Right lobe of liver (tissue), 6 donors: ENCODE measurements at regions not wholly inside any gene's neighbourhood (a gene's known extent, or its start where the extent isn't known, plus 50 kb on each side); places are given as distances from the start of the nearest gene placed in this dataset.
A peak's percentile ranks its signal among the peaks of the same experiment; 100 is the strongest.

ENCODE experiments used
- ATAC-seq, 4 donors: fragments of 200-7000 bp; cut with Tn5 transposase; one replicate each; pipeline ENCODE4 v1.9.1; 2020; ENCODE audit warnings: mild to moderate bottlenecking in 4 of 4, moderate library complexity in 4 of 4
- DNase-seq, 3 donors: peaks; one replicate each; pipeline ENCODE4 v3.0.0-alpha.2; 2020
- H3K27ac ChIP-seq, 3 donors: fragments of 200-600 bp; one replicate each; pipeline ENCODE4 v1.8.0; 2022
- H3K27me3 ChIP-seq, 2 donors: fragments of 200-600 bp; one replicate each; pipeline ENCODE4 v1.8.0; 2022
- H3K36me3 ChIP-seq, 4 donors: fragments of 200-600 bp; sonication (generic) in 1 of 4; one replicate each; pipeline versions ENCODE4 v1.5.1 to v1.8.0; 2017 to 2022; ENCODE audit warnings: control low read depth in 1 of 4
- H3K4me1 ChIP-seq, 4 donors: fragments of 200-600 bp; sonication (generic) in 1 of 4; one replicate each; pipeline versions ENCODE4 v1.5.1 to v1.8.0; 2017 to 2022; ENCODE audit warnings: control low read depth in 1 of 4
- H3K4me3 ChIP-seq, 3 donors: fragments of 200-600 bp; one replicate each; pipeline ENCODE4 v1.8.0; 2022
- H3K9me3 ChIP-seq, 4 donors: fragments of 200-600 bp; sonication (generic) in 1 of 4; one replicate each; pipeline versions ENCODE4 v1.5.1 to v1.8.0; 2017 to 2022; ENCODE audit warnings: control low read depth in 1 of 4
- POLR2A ChIP-seq: fragments of 450-650 bp; IDR thresholded peaks from one replicate; pipeline ENCODE4 v1.6.1; 2017; ENCODE audit warnings: antibody characterized with exemption, mild to moderate bottlenecking
- WGBS: methylation state at CpG from one replicate; pipeline ENCODE4 v1.1.6; 2018; ENCODE audit warnings: low coverage, low lambda C conversion rate; ENCODE audit not compliant: insufficient coverage; ENCODE audit errors: missing lambda C conversion rate; 5-methylcytosine and 5-hydroxymethylcytosine counted together
- intact Hi-C, 2 donors: fragments of 100-400 bp; cut with DNase I; formaldehyde crosslinking; loops; one replicate each; pipeline versions ENCODE4 v1.11.2 to v1.14.1; 2022
- TF ChIP-seq, protein P1 (sequence below), 4 donors: fragments of 200-600 bp in 3 of 4; fragments of 450-650 bp in 1 of 4; IDR thresholded peaks; one replicate each; pipeline versions ENCODE4 v1.5.1 to v1.8.0; 2016 to 2022; ENCODE audit warnings: antibody characterized with exemption in 4 of 4, mild to moderate bottlenecking in 2 of 4
- donor health status: DM: no; HTN: yes; CAD: no.
- donor health status: DM: no; HTN: no; CAD: no.
- donor health status: DM: no; HTN: no; CAD: no.
- donor health status: DM: no; HTN: yes; CAD: no.
- donor health status: DM: no; HTN: yes; CAD: no.

DNA sequence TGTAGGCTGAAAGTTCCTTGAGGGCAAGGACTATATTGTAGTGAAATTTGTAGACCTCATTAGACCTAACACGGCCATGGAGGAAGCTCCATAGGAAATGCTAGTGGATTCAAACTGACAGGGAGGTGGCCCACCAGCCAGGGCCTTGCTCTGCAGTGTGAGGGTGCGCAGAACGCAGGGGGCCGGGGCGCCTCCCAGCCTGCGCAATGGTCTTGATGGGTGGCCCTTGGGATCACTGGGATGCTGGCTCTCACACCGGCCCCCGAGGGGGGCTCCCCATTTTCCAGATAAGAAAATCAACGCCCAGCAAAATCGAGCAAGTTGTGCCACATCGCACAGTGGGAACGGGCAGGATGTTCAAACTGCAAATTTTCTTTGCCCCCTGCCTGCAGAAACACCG lies 655.4 kb downstream of the GALR1 start:
- intact Hi-C loops = no loop called here
- ATAC-seq (no peak), DNase-seq (no peak)
- peaks cover 0 to under 1% (median 0%) of the 10 kb centered on the region in 4 donors for H3K4me1 ChIP-seq
- 40% methylated on average over 1 of the region's 13 CpGs for WGBS
- no peak for TF ChIP-seq POLR2A
- TF ChIP-seq, protein P1, sequence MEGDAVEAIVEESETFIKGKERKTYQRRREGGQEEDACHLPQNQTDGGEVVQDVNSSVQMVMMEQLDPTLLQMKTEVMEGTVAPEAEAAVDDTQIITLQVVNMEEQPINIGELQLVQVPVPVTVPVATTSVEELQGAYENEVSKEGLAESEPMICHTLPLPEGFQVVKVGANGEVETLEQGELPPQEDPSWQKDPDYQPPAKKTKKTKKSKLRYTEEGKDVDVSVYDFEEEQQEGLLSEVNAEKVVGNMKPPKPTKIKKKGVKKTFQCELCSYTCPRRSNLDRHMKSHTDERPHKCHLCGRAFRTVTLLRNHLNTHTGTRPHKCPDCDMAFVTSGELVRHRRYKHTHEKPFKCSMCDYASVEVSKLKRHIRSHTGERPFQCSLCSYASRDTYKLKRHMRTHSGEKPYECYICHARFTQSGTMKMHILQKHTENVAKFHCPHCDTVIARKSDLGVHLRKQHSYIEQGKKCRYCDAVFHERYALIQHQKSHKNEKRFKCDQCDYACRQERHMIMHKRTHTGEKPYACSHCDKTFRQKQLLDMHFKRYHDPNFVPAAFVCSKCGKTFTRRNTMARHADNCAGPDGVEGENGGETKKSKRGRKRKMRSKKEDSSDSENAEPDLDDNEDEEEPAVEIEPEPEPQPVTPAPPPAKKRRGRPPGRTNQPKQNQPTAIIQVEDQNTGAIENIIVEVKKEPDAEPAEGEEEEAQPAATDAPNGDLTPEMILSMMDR (IDR thresholded peaks at IDR 0.05) = no peak
- H3K27ac ChIP-seq = no peak overlapping the region
- H3K27me3 ChIP-seq = no peaks in the 10 kb centered on the region
- H3K9me3 ChIP-seq = no peaks in the 10 kb centered on the region
- H3K4me3 ChIP-seq = no peak overlapping the region
- H3K36me3 ChIP-seq = no peaks in the 10 kb centered on the region

- Histone ChIP-seq H3K27ac (no peak overlapping the region), H3K9me3 (no peaks in the 10 kb centered on the region), H3K36me3 (no peaks in the 10 kb centered on the region), H3K4me3 (no peak overlapping the region), H3K4me1 (no peaks in the 10 kb centered on the region), H3K27me3 (no peaks in the 10 kb centered on the region)
- 87% methylated on average over 15 of the region's 34 CpGs for WGBS
- no peak for TF ChIP-seq POLR2A
- TF ChIP-seq, protein P1 (IDR thresholded peaks at IDR 0.05) = no peak
- ATAC-seq (peak in 1 of 4 donors; percentile 29), DNase-seq (no peak)
- intact Hi-C loops = no loop called here
Observed at GRCh38 chr18:77905449-77906055, 655.9 kb downstream of the GALR1 start.

DNA sequence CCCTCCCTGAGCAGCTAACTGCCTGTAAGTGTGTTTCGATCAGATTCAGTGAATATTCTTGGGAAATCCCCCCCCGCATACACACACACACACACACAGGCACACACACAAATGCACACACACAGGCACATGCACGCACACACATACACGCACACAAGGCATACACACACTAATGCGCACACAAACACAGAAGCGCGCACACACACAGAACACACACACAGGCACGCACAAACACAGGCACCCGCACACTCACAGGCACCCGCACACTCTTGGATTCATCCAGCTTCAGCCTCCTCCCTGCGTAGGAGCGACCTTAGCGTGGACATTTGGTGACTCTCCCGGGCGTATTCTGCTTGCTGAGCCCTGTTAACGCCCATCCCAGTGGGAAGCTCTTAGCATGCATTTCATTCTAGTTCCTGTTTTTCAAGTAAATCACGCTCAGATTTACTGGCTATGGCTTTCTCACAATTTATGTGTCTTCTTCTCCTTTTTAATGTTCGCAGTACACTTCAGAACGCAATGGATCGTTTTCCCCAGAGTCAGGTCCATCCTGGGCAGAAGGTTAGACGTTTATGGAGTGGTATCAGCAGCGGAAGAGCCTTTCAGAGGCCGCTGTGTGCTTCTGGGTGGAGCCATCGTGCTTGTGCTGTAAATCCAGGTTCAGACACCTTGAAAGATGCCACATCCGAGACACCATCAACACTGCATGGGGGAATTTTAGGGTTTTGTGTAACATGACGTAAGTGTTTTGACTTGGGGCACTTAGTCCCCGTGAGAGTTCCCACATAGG lies 656.6 kb downstream of the GALR1 start:
- ATAC-seq (no peak), DNase-seq (no peak)
- Histone ChIP-seq H3K9me3 (no peaks in the 10 kb centered on the region), H3K27ac (no peak overlapping the region), H3K27me3 (no peaks in the 10 kb centered on the region), H3K36me3 (no peaks in the 10 kb centered on the region), H3K4me3 (no peak overlapping the region), H3K4me1 (no peaks in the 10 kb centered on the region)
- intact Hi-C loops = no loop called here
- TF ChIP-seq, protein P1 (IDR thresholded peaks at IDR 0.05) = no peak
- TF ChIP-seq POLR2A = no peak
- WGBS = 61% methylated on average over 23 of the region's 27 CpGs

DNA sequence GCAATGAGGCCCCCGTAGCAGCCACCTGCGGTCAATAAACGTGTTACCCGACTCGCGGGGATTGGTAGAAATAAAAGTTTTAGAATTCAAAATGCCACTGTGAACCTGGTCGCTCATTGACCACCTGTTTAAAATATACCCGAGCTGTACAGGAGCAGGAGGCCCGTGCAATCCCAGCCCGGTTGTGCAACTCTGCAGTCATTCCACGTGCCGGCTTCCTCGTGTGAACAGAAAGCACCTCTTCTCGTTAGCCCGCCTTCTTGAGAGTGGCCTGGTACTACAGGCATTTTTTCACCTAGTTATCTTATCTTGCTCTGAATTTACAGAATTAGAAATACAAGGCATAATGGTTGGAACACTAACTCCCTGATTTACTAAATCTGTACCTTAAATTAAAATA lies 660.7 kb downstream of the GALR1 start:
- Histone ChIP-seq H3K9me3 (no peaks in the 10 kb centered on the region), H3K4me3 (no peak overlapping the region), H3K27ac (no peak overlapping the region), H3K36me3 (no peaks in the 10 kb centered on the region), H3K27me3 (no peaks in the 10 kb centered on the region), H3K4me1 (no peaks in the 10 kb centered on the region)
- TF ChIP-seq POLR2A = no peak
- TF ChIP-seq, protein P1 (IDR thresholded peaks at IDR 0.05) = no peak
- DNase-seq = no peak
- WGBS = 65% methylated on average over 12 of the region's 15 CpGs
- ATAC-seq = no peak
- intact Hi-C loops = no loop called here
